Loucy (cell line): ENCODE measurements at regions not wholly inside any gene's neighbourhood (a gene's known extent, or its start where the extent isn't known, plus 50 kb on each side); places are given as distances from the start of the nearest gene placed in this dataset.

ENCODE experiments used
- CTCF ChIP-seq: fragments of 200-600 bp; sonication (generic); conservative IDR thresholded peaks from 2 replicates; pipeline ENCODE4 v1.5.1; 2014; ENCODE audit warnings: mild to moderate bottlenecking, antibody characterized with exemption, low read length
- EZH2phosphoT487 ChIP-seq: fragments of 200-600 bp; IDR thresholded peaks from 2 replicates; pipeline ENCODE4 v1.6.1; 2018; ENCODE audit warnings: antibody characterized with exemption, mild to moderate bottlenecking, moderate library complexity, borderline replicate concordance

GRCh38 chr10:31081937-31082840 lies 50.5 kb upstream of the ZNF438 start:
- no peak for TF ChIP-seq CTCF
- TF ChIP-seq EZH2phosphoT487, result no peak
